Suprapubic skin (tissue), 4 donors: ENCODE measurements at regions not wholly inside any gene's neighbourhood (a gene's known extent, or its start where the extent isn't known, plus 50 kb on each side); places are given as distances from the start of the nearest gene placed in this dataset.

ENCODE experiments used
- DNase-seq, 2 donors: peaks; one replicate each; pipeline ENCODE4 v3.0.0-alpha.2; 2019; ENCODE audit warnings: low spot score in 2 of 2
- H3K27ac ChIP-seq: fragments of 200-600 bp; sonication (generic); one replicate; pipeline ENCODE4 v1.5.1; 2019
- H3K27me3 ChIP-seq: fragments of 200-600 bp; sonication (generic); one replicate; pipeline ENCODE4 v1.5.1; 2019
- H3K36me3 ChIP-seq: fragments of 200-600 bp; sonication (generic); one replicate; pipeline ENCODE4 v1.5.1; 2019
- H3K4me1 ChIP-seq: fragments of 200-600 bp; sonication (generic); one replicate; pipeline ENCODE4 v1.5.1; 2019
- H3K4me3 ChIP-seq: fragments of 200-600 bp; sonication (generic); one replicate; pipeline ENCODE4 v1.5.1; 2019; ENCODE audit warnings: mild to moderate bottlenecking
- H3K9me3 ChIP-seq: fragments of 200-600 bp; sonication (generic); one replicate; pipeline ENCODE4 v1.5.1; 2019
- EP300 ChIP-seq: sonication (generic); formaldehyde crosslinking; IDR thresholded peaks from one replicate; pipeline ENCODE4 v1.6.1; 2017; ENCODE audit warnings: antibody characterized with exemption
- POLR2A ChIP-seq, 2 donors: fragments of 450-650 bp; IDR thresholded peaks; one replicate each; pipeline ENCODE4 v1.6.1; 2017; ENCODE audit warnings: antibody characterized with exemption in 2 of 2, mild to moderate bottlenecking in 2 of 2, moderate library complexity in 2 of 2
- POLR2AphosphoS5 ChIP-seq, 3 donors: sonication (generic); formaldehyde crosslinking; IDR thresholded peaks; one replicate each; pipeline ENCODE4 v1.6.1; 2017; ENCODE audit warnings: antibody characterized with exemption in 3 of 3
- WGBS: methylation state at CpG from one replicate; pipeline ENCODE4 v1.1.5; 2018; 5-methylcytosine and 5-hydroxymethylcytosine counted together
- TF ChIP-seq, protein P1 (sequence below), 2 donors: fragments of 200-600 bp in 1 of 2; fragments of 450-650 bp in 1 of 2; sonication (generic) in 1 of 2; IDR thresholded peaks; one replicate each; pipeline ENCODE4 v1.5.1; 2016 to 2019; ENCODE audit warnings: antibody characterized with exemption in 2 of 2, mild to moderate bottlenecking in 1 of 2, moderate library complexity in 1 of 2

DNA sequence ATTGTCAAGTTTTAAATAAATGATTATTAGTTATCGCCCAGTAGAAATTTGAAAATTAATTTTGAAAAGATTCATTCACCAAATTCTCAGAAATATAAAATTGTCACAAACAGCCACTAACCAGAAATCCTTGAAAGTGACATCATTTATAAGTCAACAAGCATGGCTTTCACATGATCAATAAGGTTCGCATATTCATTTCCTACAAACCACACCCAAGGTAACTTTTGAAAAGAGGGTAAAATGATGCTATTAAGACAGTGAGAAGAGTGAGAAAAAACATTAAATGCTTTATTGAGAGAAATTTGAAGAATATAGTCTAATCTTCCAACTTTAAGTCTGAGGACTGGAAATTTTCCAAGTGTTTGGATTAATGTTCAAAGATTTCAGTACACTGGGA, 263.6 kb upstream of the ALCAM start:
- Histone ChIP-seq H3K4me3 (no peak overlapping the region), H3K27ac (no peak overlapping the region), H3K4me1 (no peaks in the 10 kb centered on the region), H3K36me3 (no peaks in the 10 kb centered on the region), H3K27me3 (no peaks in the 10 kb centered on the region), H3K9me3 (no peaks in the 10 kb centered on the region)
- no peak for DNase-seq
- TF ChIP-seq, protein P1, sequence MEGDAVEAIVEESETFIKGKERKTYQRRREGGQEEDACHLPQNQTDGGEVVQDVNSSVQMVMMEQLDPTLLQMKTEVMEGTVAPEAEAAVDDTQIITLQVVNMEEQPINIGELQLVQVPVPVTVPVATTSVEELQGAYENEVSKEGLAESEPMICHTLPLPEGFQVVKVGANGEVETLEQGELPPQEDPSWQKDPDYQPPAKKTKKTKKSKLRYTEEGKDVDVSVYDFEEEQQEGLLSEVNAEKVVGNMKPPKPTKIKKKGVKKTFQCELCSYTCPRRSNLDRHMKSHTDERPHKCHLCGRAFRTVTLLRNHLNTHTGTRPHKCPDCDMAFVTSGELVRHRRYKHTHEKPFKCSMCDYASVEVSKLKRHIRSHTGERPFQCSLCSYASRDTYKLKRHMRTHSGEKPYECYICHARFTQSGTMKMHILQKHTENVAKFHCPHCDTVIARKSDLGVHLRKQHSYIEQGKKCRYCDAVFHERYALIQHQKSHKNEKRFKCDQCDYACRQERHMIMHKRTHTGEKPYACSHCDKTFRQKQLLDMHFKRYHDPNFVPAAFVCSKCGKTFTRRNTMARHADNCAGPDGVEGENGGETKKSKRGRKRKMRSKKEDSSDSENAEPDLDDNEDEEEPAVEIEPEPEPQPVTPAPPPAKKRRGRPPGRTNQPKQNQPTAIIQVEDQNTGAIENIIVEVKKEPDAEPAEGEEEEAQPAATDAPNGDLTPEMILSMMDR (IDR thresholded peaks at IDR 0.05): no peak
- TF ChIP-seq POLR2AphosphoS5 (IDR thresholded peaks at IDR 0.05) (no peak), POLR2A (IDR thresholded peaks at IDR 0.05) (no peak), EP300 (no peak)
- 87% methylated on average over 2 of the region's 2 CpGs for WGBS

DNA sequence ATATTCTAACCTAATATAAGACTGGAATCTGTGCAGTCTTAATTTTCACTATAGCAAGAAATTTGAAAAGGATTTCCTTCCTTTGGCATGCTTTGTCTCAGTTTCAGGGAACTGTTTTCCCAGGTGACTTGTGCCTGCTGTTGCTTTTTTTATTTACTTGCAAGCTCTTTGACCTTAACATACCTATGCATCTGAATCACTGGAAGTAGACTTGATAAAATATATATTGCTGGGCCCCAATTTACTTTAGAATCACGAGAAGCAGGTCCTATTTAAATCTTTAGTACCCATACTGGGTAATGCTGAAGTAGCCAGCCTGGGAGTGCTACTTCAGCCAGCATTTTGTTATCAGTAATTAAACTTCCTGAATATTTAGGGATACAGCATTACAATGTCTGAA, 257.9 kb upstream of the ALCAM start:
- no peaks in the 10 kb centered on the region for H3K9me3 ChIP-seq
- TF ChIP-seq POLR2A (IDR thresholded peaks at IDR 0.05) (no peak), EP300 (no peak), POLR2AphosphoS5 (IDR thresholded peaks at IDR 0.05) (no peak)
- TF ChIP-seq, protein P1 (IDR thresholded peaks at IDR 0.05): no peak
- no peak for DNase-seq
- WGBS: 42% methylated on average over 1 of the region's 1 CpG
- H3K4me3 ChIP-seq: no peak overlapping the region
- H3K27ac ChIP-seq: no peak overlapping the region
- H3K27me3 ChIP-seq: no peaks in the 10 kb centered on the region
- no peaks in the 10 kb centered on the region for H3K36me3 ChIP-seq
- H3K4me1 ChIP-seq: no peaks in the 10 kb centered on the region

- H3K27me3 ChIP-seq: no peaks in the 10 kb centered on the region
- TF ChIP-seq EP300 (no peak), POLR2AphosphoS5 (IDR thresholded peaks at IDR 0.05) (no peak), POLR2A (IDR thresholded peaks at IDR 0.05) (no peak)
- TF ChIP-seq, protein P1 (IDR thresholded peaks at IDR 0.05): no peak
- no peaks in the 10 kb centered on the region for H3K9me3 ChIP-seq
- 58% methylated on average over 3 of the region's 3 CpGs for WGBS
- no peak overlapping the region for H3K27ac ChIP-seq
- no peaks in the 10 kb centered on the region for H3K36me3 ChIP-seq
- no peak for DNase-seq
- no peaks in the 10 kb centered on the region for H3K4me1 ChIP-seq
- no peak overlapping the region for H3K4me3 ChIP-seq
Measured at GRCh38 chr3:105118905-105119304, 247.8 kb upstream of the ALCAM start.

DNA sequence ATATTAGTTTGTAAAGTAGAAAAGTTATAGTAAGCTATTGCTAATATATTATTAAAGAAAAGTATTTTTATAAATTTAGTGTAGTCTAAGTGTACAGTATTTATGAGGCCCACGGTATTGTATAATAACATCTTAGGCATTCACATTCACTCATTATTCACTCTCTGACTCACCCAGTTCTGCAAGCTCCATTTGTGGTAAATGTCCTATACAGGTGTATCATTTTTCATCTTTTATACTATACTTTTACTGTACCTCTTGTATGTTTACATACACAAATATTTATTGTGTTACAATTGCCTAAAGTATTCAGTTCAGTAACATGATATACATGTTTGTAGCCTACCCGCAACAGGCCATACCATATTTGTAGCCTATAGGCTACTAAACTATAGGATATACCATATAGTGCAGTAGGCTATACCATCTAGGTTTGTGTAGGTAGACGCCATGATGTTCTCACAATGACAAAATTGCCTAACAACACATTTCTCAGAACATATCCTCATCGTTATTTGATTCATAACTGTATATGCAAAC, 246.8 kb upstream of the ALCAM start:
- DNase-seq: no peak
- Histone ChIP-seq H3K4me3 (no peak overlapping the region), H3K9me3 (no peaks in the 10 kb centered on the region), H3K27ac (no peak overlapping the region), H3K36me3 (no peaks in the 10 kb centered on the region), H3K4me1 (no peaks in the 10 kb centered on the region), H3K27me3 (no peaks in the 10 kb centered on the region)
- no peak for TF ChIP-seq EP300
- TF ChIP-seq POLR2AphosphoS5 (IDR thresholded peaks at IDR 0.05): no peak
- TF ChIP-seq POLR2A (IDR thresholded peaks at IDR 0.05): no peak
- TF ChIP-seq, protein P1 (IDR thresholded peaks at IDR 0.05): no peak
- WGBS: 91% methylated on average over 4 of the region's 4 CpGs

- WGBS: 82% methylated on average over 3 of the region's 3 CpGs
- no peak for DNase-seq
- TF ChIP-seq EP300 (no peak), POLR2A (IDR thresholded peaks at IDR 0.05) (no peak), POLR2AphosphoS5 (IDR thresholded peaks at IDR 0.05) (no peak)
- TF ChIP-seq, protein P1 (IDR thresholded peaks at IDR 0.05): no peak
Measured at GRCh38 chr3:105130911-105131310, 235.8 kb upstream of the ALCAM start.

More at GRCh38 chr3:105130911-105131310, 235.8 kb upstream of the ALCAM start:
- H3K36me3 ChIP-seq: no peaks in the 10 kb centered on the region
- H3K4me3 ChIP-seq: no peak overlapping the region
- H3K4me1 ChIP-seq: no peaks in the 10 kb centered on the region
- peaks cover 3% of the 10 kb centered on the region for H3K9me3 ChIP-seq
- no peaks in the 10 kb centered on the region for H3K27me3 ChIP-seq
- H3K27ac ChIP-seq: no peak overlapping the region
